RWPE2 (cell line): ENCODE measurements at regions not wholly inside any gene's neighbourhood (a gene's known extent, or its start where the extent isn't known, plus 50 kb on each side); places are given as distances from the start of the nearest gene placed in this dataset.

Experiments
- ATAC-seq: fragments of 200-7000 bp; cut with Tn5 transposase; 3 replicates; pipeline ENCODE4 v1.9.1; 2021; ENCODE audit warnings: low read depth
- DNase-seq: peaks from one replicate; pipeline ENCODE4 v3.0.0-alpha.2; 2020; ENCODE audit warnings: low spot score
- H3K27ac ChIP-seq: fragments of 450-650 bp; 2 replicates; pipeline ENCODE4 v1.5.1; 2017; ENCODE audit warnings: mild to moderate bottlenecking; ENCODE audit not compliant: poor library complexity, severe bottlenecking
- H3K27me3 ChIP-seq: fragments of 250-450 bp; sonication (Bioruptor Pico); 2 replicates; pipeline ENCODE4 v1.5.1; 2021; ENCODE audit warnings: mild to moderate bottlenecking, moderate library complexity; ENCODE audit not compliant: insufficient read depth, poor library complexity, severe bottlenecking
- H3K36me3 ChIP-seq: fragments of 250-450 bp; sonication (Bioruptor Pico); 2 replicates; pipeline ENCODE4 v1.5.1; 2020; ENCODE audit warnings: low read depth, mild to moderate bottlenecking, moderate library complexity
- H3K4me1 ChIP-seq: fragments of 250-450 bp; sonication (Bioruptor Pico); 2 replicates; pipeline ENCODE4 v1.5.1; 2021; ENCODE audit warnings: mild to moderate bottlenecking, moderate library complexity; ENCODE audit not compliant: insufficient read depth, poor library complexity, severe bottlenecking
- H3K4me3 ChIP-seq: fragments of 250-450 bp; sonication (Bioruptor Pico); 2 replicates; pipeline ENCODE4 v1.5.1; 2021; ENCODE audit warnings: mild to moderate bottlenecking, moderate library complexity; ENCODE audit not compliant: severe bottlenecking
- H3K9me3 ChIP-seq: fragments of 250-450 bp; sonication (Bioruptor Pico); 2 replicates; pipeline ENCODE4 v1.5.1; 2021; ENCODE audit warnings: mild to moderate bottlenecking, moderate library complexity; ENCODE audit not compliant: severe bottlenecking
- TF ChIP-seq, protein P1 (sequence below): fragments of 450-650 bp; IDR thresholded peaks from one replicate; pipeline ENCODE4 v1.5.1; 2017; ENCODE audit warnings: mild to moderate bottlenecking, moderate library complexity; ENCODE audit not compliant: poor library complexity, severe bottlenecking

DNA sequence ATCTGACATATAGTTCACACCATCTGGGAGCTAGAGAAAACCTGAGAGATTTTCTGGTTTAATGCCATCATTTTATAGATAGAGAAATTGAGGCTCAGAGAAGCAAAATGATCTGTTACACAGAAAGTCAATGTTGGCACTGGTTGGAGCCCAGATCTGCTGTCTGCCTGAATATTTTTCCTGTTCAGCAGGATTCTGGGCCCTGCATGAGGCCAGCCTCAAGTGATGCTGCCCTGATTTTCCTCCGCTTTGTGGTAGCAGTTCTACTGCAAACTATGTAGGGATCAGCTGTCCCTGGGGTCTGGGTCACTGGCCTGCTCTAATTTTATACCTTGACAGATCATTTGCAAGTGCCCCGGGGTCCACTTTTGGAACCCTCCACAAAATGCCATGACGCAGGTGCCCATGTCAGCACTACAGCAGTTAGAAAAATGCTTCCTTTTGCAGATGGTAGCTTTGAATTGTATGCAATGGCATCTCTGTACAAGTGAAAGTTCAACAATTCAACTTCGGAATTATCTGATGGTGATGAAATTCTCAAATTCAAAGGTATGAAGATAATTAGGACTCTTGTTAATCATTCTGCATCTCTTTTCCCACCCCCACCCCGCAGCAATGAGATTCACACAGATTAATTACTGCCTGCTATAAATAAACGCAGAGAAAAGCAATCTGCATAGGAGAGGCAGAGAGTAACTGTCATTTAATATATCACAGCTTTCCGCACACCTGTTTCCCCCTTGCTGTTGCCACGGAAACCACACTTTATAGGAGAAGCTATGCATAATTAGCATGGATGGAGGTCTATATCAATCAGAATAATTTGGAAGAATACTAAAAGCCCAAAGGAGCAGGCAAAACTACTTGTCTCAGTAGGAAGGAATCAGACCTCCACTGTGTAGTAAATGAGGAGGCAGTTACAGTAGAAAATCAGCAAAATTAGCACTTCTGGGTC is 222.6 kb downstream of the PDCD6IP start:
- Histone ChIP-seq H3K27me3 (no peaks in the 10 kb centered on the region), H3K27ac (no peak overlapping the region), H3K4me1 (peaks cover 10% of the 10 kb centered on the region), H3K36me3 (no peaks in the 10 kb centered on the region), H3K9me3 (no peaks in the 10 kb centered on the region), H3K4me3 (no peak overlapping the region)
- ATAC-seq (no peak), DNase-seq (no peak)
- TF ChIP-seq, protein P1, sequence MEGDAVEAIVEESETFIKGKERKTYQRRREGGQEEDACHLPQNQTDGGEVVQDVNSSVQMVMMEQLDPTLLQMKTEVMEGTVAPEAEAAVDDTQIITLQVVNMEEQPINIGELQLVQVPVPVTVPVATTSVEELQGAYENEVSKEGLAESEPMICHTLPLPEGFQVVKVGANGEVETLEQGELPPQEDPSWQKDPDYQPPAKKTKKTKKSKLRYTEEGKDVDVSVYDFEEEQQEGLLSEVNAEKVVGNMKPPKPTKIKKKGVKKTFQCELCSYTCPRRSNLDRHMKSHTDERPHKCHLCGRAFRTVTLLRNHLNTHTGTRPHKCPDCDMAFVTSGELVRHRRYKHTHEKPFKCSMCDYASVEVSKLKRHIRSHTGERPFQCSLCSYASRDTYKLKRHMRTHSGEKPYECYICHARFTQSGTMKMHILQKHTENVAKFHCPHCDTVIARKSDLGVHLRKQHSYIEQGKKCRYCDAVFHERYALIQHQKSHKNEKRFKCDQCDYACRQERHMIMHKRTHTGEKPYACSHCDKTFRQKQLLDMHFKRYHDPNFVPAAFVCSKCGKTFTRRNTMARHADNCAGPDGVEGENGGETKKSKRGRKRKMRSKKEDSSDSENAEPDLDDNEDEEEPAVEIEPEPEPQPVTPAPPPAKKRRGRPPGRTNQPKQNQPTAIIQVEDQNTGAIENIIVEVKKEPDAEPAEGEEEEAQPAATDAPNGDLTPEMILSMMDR = no peak

DNA sequence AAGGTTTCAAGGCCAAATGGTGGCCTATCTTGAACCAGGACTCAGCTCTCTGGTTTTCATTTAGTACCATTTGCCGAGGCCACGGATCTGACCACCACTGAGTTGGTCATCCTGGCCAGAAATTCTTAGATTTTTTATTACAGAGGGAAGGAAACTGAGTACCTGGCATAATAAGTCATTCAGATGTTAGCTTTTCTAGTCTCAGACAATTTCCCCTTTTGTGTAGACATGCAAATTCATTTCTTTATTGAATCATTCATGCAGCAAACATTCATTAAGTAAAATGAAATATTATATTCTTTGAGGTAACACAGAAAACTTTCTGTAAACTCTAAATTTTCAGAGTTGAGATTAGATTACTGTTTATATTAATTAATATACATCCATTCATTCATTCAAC is 223.7 kb downstream of the PDCD6IP start:
- ATAC-seq = no peak
- DNase-seq = no peak

DNA sequence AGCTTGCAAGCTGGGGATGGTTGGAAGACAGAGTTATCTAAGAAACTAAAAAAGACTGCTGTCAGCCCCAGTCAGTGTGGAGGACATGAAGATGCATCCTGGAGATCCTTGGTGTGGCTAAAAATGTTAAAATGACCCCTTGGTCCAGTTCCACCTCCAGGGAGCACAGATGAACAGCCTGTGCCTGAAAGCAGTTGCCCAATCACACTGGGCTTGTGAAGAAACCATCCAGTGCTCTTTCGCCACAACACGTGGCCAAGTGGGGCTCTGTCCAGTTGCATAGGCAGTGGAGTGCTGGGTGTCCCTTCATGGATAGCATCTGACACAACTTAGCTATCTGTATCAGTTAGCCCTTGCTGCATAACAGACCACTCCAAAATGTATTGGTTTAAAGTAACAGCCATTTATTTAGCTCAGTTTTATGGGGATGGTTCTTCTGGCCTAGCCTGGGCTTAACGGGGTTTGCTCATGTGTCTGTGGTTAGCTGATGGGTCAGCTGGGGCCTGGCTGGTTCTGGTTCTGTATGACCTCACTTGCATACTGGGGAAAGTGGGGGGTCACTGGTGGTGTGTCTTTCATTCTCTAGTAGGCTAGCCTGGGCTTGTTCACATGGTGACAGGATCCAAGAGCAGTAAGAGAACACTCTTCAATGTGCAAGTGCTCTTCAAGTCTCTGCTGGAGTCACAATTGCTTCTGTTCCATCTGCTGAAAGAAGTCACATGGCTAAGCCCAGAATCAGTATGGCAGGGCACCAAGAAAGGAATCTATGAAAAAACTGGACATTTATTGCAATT is 226.2 kb downstream of the PDCD6IP start:
- Histone ChIP-seq H3K9me3 (no peaks in the 10 kb centered on the region), H3K36me3 (no peaks in the 10 kb centered on the region), H3K27me3 (no peaks in the 10 kb centered on the region), H3K4me1 (no peaks in the 10 kb centered on the region), H3K4me3 (no peak overlapping the region), H3K27ac (no peak overlapping the region)
- TF ChIP-seq, protein P1 = no peak
- DNase-seq (no peak), ATAC-seq (no peak)

More for the DNA sequence above, 223.7 kb downstream of the PDCD6IP start:
- H3K27me3 ChIP-seq = no peaks in the 10 kb centered on the region
- H3K27ac ChIP-seq = no peak overlapping the region
- peaks cover 1% of the 10 kb centered on the region for H3K4me1 ChIP-seq
- TF ChIP-seq, protein P1 = no peak
- no peak overlapping the region for H3K4me3 ChIP-seq
- no peaks in the 10 kb centered on the region for H3K36me3 ChIP-seq
- H3K9me3 ChIP-seq = no peaks in the 10 kb centered on the region

DNA sequence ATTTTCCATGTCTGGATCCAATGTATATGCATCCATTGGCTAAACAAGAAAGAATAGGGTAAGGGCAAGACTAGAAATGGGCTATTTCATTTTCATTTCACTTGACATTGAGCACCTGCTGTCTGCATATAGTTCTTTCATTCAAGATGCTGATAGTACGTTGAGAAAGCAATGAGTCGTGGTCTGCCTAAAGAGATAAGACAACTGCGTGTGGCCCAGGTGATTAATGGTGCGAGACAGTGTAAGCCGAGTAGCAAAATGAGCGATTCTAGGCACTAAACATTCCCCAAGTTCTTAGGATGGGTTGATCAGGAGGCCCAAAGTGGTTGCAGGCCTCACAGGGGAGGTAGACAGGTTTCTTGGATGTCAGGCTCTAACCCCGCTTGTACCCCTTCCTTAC is 235.4 kb downstream of the PDCD6IP start:
- TF ChIP-seq, protein P1 = no peak
- Histone ChIP-seq H3K9me3 (no peaks in the 10 kb centered on the region), H3K27ac (no peak overlapping the region), H3K4me1 (no peaks in the 10 kb centered on the region), H3K4me3 (no peak overlapping the region), H3K27me3 (no peaks in the 10 kb centered on the region), H3K36me3 (no peaks in the 10 kb centered on the region)
- ATAC-seq = no peak
- DNase-seq = no peak
